GM21526 (cell line): ENCODE measurements at regions not wholly inside any gene's neighbourhood (a gene's known extent, or its start where the extent isn't known, plus 50 kb on each side); places are given as distances from the start of the nearest gene placed in this dataset.
"Not testable (repeated sequence)": the region's sequence is repeated elsewhere in the genome, so short reads cannot be mapped to it uniquely, and the experiment has no call there.

Experiments
- ATAC-seq: cut with Tn5 transposase; IDR thresholded peaks from one replicate; pipeline ENCODE4 v1.9.1; 2021; ENCODE audit warnings: moderate library complexity; ENCODE audit not compliant: unreplicated experiment, low FRiP score

DNA sequence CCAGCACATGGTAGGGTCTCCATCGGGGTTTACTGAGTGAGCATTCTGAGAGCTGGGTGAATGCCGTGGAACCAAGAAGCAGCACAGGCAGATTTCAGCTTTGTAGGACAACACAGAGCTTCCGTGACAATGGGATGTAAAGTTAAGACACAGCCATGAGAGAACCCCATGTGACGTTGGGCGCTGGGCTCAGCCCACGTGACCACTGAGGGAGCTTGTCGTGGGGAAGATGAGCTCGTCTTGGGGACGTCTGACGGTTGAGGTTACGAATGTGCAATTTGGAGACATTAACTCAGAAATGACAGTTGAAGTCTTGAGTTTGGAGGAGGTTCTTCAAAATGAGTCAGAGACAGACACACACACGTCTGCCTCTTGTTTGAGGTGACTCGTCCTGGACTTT lies 51.5 kb upstream of the MUC20 start:
- ATAC-seq = not testable (repeated sequence)

DNA sequence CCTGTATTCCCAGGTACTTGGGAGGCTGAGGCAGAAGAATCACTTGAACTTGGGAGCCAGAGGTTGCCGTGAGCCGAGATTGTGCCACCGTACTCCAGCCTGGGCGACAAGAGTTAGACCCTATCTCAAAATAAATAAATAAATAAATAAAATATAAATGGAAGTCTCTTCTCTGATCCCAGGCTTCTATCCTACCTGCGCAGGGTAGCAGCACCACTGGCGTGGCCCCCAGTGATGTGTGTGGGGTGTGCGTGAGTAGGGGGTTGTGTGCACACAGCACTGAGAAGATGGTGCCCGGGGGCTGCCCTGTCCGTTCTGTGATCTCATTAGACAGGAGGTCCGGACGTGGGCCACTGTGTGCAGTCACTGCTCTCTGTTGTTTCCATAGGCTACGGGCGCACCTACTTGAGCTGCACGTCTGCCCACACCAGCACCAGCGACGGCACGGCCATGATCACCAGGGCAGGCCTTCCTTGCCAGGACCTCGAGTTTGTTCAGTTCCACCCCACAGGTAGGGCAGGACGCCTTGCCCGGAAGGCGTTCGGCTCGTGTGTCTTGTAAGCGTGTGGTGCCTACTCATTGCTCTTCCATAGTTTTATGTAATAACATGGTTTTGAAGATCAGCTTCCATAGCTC lies 52.5 kb upstream of the MUC20 start:
- not testable (repeated sequence) for ATAC-seq

DNA sequence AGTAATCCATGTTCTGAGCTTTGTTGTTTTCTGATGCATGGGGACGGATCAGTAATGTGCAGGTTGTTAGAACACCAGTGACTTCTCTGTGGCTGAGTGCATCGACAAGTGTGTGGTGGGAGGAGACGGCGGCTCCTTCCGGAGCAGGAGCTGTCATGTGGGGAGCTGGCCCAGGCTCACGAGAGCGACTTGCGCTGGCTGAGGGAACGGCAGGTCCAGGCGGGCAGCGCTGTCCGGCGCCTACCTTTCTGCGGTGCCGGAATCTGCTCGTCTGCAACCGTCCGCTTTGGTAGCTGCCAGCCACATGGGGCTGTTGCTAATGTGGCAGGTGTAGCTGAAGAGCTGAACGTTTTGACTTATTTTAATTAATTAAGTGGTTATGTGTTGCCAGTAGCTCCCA lies 55.5 kb upstream of the MUC20 start:
- not testable (repeated sequence) for ATAC-seq

DNA sequence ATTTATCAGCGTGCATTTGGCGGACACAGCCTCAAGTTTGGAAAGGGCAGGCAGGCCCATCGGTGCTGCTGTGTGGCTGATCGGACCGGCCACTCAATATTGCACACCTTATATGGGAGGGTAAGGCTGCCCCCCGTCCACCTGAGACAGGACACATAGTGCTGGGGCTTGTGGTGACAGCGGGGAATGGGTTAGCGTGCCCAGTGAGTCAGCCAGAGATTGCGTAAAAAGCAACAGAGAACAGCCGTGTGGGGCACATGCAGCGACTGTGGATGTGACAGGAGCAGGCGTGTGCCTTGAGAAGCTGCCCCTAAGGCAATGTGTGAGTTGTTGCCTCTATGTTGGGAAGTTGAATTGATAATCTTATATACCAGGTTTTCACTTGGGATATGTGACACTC lies 56.6 kb upstream of the MUC20 start:
- not testable (repeated sequence) for ATAC-seq

DNA sequence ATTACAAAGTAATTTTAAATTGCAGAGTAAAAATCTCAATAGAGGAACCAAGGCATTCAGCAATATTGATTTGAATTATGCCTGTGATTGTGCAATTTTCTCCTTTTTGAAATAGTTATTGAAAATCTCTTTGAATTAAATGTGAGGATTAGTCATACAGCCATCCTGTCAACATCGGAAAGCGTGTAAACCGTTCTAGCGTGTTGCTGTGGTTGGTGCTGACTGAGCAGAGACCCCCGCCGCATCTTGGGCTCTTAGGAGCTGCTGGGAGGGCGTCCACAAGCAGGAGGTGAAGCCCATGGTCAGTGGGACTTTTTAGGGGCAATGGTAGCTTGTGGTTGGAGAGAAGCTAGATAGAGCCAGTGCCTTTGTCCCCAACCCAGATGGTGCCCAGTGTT lies 61.6 kb upstream of the MUC20 start:
- not testable (repeated sequence) for ATAC-seq

DNA sequence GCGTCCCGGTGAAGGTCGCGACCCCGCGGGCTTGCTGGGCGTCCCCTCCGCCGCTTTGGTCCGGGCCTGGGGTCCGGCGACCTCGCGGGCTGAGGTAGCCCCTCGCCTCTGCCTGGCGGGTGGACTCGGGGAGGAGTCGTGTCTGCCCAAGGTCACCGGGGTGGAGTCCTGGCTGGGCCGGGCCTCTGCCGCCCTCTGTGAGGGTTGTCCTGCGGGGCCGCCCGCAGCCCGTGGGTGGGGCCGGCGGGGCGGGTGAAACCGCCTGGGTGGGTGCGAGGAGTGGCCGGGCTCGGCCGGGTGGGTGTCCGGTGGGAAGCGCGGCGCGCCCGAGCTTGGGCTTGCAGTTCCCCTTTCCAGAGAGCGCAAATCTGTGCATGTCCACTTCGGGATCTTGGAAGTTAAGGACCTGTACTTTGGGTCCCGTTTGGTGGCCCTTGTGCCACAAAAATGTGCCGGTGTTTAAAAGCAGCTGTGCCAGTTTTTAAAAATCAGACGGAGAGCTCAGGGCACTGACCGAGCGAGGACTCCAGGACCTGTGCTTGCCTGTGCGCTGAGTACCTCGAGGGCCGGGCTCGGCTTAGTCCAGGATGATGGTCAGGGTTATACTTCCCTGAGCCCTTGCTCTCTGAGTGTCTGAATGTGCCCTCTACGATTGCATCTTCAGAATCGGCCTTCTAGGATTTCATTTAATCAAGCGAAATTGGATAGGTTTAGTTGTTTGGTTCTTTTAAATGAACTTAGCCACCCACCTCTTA lies 62.2 kb upstream of the MUC20 start:
- ATAC-seq = not testable (repeated sequence)

DNA sequence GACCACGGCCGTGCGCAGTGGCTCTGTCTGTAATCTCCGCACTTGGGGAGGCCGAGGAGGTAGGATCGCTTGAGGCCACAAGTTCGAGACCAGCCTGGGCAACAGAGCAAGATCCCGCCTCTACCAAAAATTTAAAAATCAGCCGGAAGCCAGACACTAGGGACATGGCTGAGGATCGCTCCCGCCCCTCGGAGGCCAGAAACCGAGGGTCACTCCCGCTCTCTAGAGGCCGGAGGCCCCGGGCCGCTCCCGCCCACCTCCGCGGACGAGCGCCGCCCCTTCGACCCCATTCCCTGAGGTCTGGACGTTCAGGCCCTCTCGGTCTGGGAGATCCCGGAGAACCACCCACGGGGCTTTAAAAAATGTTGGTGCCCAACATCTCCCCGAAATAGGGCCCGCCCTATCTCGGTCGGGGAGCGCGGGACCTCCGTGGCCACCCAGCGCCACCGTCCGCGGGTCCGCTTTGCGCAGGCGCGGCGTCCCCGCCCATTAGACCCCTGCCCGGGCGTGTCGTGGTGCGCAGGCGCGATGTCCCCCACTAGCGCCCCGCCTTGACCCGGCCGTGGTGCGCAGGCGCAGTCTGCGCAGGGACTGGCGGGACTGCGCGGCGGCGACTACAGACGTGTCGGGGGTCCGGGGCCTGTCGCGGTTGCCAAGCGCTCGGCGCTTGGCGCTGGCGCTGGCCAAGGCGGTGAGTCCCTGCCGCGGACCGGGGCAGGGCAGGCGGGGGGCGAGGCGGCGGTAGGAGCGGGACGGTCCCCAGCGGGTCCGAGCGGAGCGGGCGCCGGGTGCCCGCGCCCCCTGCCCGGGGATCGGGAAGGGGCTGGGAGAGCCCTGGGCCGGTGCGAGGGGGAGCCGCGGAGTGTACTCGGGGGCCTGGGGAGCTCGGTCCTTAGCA lies 63.1 kb upstream of the MUC20 start:
- peak; percentile 65 for ATAC-seq

DNA sequence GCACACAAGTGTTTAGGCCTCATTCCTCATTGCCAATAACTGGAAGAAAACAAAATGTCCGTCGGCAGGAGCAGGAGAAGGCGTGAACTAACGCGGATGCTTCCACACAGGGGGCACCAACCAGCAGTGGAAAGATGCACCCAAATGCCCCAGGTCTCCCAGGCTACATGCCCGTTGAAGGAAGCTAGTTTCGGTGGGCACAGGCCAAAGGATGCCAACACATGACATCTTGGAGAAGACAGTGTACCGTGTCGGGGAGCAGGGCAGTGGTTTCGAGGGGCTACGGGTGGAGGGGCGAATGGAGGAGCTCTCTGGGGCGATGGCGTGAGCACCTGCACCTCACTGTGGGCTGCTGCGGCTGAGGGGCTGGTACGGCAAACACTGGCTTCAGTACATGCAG lies 64.7 kb upstream of the MUC20 start:
- ATAC-seq = not testable (repeated sequence)

DNA sequence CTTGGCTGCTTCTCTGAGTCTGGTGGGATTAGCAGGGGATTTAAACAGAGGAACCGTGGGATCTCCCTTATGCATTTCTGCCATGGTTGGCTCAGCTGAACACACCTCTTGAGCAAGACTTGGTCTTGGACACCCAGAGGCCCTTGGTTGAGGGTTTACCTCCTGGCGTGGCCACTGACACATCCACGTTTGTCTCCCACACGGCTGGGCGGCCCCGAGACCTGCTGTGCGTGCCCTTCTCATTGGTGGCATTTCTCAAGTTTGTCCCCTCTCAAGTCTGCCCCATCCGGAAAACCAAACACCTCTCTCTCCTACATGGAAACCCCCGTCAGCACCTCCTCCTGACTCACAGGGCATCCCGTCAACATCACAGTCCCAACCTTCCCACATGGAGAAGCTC lies 66.0 kb upstream of the MUC20 start:
- not testable (repeated sequence) for ATAC-seq

DNA sequence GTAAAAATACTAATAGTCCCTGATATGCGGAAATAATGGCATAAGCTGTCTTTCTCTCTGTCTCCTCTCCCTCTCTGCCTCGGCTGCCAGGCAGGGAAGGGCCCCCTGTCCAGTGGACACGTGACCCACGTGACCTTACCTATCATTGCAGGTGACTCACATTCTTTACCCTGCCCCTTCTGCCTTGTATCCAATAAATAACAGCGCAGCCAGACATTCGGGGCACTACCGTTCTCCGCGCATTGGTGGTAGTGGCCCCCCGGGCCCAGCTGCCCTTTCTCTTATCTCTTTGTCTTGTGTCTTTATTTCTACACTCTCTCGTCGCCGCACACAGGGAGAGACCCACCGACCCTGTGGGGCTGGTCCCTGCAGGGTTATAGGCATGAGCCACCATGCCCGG lies 66.6 kb upstream of the MUC20 start:
- not testable (repeated sequence) for ATAC-seq

DNA sequence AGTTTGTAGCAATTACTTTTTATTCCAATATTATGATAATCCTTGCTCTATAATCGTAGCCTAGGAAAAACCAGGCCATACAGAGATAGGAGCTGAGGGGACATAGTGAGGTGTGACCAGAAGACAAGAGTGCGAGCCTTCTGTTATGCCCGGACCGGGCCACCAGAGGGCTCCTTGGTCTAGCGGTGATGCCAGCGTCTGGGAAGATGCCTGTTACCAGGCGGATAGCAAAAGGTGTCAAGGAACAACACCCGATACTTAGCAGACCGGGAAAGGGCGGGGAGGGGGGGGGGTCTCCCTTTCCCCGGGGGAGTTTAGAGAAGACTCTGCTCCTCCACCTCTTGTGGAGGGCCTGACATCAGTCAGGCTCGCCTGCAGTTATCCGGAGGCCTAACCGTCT lies 67.1 kb upstream of the MUC20 start:
- not testable (repeated sequence) for ATAC-seq

DNA sequence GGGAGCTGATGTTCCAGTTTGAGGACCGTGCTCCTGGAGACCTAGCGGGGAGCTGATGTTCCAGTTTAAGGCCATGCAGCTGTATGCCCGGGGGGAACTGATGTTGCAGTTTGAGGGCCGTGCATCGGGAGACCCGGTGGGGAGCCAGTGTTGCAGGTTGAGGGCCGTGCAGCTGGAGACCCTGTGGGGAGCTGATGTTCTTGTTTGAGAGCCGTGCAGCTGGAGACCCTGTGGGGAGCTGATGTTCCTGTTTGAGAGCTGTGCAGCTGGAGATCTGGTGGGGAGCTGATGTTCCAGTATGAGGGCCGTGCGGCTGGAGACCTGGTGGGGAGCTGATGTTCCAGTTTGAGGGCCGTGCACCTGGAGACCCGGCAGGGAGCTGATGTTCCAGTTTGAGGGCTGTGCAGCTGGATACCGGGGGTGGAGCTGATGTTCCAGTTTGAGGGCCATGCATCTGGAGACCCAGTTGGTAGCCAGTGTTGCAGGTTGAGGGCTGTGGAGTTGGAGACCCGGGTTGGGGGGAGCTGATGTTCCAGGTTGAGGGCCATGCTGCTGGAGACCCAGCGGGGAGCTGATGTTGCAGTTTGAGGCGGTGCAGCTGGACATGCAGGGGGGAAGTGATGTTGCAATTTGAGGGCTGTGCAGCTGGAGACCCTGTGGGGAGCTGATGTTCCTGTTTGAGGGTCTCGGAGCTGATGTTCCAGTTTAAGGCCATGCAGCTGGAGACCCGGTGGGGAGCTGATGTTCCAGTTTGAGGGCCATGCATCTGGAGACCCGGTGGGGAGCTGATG lies 64.4 kb upstream of the APOD start:
- not testable (repeated sequence) for ATAC-seq

DNA sequence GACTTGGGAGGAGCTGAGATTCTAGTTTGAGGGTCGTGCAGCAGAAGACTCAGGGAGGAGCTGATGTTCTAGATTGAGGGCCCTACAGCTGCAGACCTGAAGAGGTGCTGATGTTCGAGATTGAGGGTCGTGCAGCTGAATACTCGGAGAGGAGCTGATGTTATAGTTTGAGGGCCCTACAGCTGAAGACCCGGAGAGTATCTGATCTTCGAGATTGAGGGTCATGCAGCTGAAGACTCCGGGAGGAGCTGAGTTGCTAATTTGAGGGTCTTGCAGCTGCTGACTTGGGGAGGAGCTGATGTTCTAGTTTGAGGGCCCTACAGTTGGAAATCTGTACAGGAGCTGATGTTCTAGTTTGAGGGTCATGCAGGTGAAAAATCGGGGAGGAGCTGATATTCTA lies 62.1 kb upstream of the APOD start:
- not testable (repeated sequence) for ATAC-seq

DNA sequence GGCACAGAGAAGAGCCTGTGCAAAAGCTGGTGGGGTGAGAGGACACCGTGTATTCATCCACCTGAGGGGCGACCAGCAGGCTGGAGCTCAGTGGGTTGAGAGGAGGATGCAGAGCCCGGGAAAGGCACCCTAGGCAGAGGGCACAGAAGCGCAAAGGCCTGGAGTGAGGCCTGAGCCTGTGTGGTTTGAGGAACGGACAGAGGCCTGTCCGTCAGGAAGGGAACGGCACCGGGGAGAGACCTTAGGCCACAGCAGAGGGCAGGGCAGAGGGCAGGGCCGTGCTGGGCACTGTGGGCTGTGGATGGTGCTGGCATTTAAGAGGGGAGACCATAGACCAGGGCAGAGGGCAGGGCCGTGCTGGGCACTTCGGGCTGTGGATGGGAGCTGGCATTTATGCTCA lies 59.5 kb upstream of the APOD start:
- ATAC-seq = not testable (repeated sequence)

DNA sequence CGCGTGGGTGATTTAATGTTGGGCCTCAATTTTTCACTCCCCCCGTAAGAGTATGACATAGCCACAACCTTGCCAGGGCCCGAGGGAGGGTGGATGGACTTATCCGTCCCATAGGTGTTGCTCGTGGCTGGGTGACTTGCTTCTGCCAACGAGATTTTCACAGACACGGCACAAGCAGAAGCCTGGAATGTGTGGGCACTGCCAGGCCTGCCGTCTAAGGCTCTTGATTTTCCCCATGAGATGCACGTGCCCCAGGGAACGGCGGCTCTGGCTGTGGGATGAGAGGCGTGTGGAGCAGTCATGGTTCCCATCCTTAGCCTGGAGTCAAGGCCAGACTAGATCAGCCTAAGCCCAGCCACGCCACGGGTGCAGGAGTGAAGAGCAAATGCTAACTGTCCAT lies 58.6 kb upstream of the APOD start:
- ATAC-seq = not testable (repeated sequence)

DNA sequence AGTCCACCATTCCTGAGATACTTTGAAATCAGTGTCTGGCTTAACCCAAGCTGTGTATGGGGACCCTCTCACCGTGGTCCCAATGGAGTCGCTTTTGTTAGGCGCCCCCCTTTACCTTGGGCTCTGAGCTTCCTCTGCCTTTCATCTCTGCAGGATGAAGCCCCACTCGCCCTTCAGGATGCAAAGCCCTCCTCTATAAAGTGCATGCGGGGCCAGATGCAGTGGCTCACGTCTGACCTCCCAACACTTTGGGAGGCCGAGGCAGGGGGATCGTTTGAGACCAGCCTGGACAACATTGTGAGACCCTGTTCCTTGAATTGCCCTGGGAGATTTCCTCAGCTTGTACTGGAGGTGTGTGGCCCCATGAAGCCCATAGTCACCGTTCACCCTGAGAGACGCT lies 54.7 kb upstream of the APOD start:
- ATAC-seq = not testable (repeated sequence)

DNA sequence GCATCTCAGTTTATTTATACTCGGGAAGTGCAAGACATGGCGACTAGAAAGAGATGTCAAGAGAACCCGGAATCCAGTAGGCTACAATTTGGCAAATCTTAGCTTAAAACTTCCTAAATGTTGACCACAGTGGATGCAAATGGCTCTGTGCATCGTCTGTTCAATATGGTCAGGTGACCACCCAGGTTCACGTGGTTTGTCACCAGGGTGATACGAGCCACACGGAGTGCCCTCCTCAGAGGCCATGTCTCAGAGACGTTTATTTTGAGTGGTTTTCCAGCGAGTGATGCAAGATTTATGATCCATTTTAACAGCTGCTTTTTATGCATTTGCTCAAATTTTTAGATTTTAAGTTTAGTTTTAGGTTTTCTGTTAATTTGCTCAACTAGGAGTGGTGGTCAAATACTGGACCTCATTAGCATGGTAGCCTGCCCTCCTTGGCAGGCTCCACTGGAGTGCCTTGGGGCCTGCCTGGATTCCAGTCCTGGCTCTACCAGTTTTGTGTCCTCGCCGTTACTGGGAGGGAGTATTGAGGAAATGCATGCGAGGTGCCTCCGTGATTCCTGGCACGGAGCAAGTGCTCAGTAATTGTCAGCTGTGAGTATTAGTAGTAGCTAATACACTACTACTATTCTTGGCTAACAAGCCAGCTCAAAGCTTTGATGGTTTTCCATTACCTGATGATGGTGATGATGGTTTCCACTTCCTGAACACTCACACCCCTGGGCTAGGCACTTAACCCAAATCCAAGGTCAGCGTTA lies 53.9 kb upstream of the APOD start:
- not testable (repeated sequence) for ATAC-seq

DNA sequence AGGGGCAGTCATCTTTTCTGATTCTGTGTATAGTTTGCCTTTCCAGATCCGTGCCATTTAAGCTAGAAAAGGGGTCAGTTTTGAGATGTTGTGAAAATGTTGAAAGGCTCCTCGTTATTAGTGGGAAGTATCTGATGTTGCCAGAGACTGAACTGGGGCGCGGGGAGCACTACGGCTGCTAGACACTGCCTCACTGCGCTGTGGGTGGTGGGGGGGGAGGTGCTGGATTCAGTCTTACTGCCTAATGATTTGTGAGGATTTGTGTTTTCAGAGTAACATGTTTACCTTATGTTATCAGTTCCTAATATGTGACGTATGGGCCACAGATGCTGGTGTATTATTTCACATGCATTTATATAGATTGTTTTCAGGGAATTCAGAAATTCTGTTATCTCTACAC lies 53.3 kb upstream of the APOD start:
- ATAC-seq = not testable (repeated sequence)

DNA sequence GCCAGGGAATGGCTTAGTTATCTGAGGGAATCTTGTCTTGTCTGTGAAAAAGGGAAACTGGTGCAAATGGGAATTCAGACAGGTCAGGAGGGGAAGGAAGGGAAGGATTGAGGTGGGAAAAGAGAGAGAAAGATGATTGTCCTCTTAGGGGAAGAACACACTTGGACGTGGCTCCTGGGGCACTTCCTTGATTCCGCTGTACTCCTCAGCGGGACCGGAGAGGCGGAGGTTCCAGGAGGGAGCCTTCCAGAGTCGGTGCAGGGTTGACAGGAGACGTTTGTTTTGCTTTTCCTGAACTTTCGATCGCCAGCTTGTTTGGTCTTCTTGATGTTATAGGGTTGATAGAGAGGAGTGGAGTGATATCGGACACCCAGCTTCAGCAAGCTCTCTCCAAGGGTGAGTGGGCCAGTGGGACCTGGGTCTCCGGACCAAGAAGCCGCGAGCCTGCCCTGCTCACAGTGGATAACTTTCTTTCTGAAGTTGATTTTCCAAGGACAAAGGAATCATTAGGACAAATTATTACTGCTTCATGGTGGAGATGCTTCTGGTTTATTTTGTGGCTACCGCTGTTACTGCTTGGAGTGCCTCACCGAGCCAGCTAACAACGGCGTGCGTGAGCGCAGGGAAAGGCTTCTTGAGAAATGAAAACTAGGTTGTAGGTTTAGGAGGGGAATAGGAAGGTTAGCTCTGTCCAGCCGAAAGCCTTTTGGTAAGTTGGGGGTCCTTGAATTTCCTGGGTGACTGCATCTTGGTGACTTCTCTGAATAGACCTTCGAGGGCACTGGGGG lies 52.4 kb upstream of the APOD start:
- not testable (repeated sequence) for ATAC-seq
